SH-SY5Y (cell line): ENCODE measurements at regions not wholly inside any gene's neighbourhood (a gene's known extent, or its start where the extent isn't known, plus 50 kb on each side); places are given as distances from the start of the nearest gene placed in this dataset.

Source experiments
- GATA2 ChIP-seq: IDR thresholded peaks from 2 replicates; pipeline ENCODE4 v1.6.1; 2011; ENCODE audit warnings: mild to moderate bottlenecking, low read depth, low read length
- GATA3 ChIP-seq: IDR thresholded peaks from 2 replicates; pipeline ENCODE4 v1.6.1; 2011; ENCODE audit warnings: low read depth, mild to moderate bottlenecking, low read length, moderate library complexity

GRCh38 chr2:123451542-123451941 is 573.5 kb upstream of the CNTNAP5 start:
- TF ChIP-seq GATA2 (no peak), GATA3 (no peak)

GRCh38 chr2:123453046-123453700 is 571.9 kb upstream of the CNTNAP5 start:
- TF ChIP-seq GATA3 (no peak), GATA2 (no peak)

- TF ChIP-seq GATA3 (no peak), GATA2 (no peak)
Measured at GRCh38 chr2:123453772-123454171, 571.3 kb upstream of the CNTNAP5 start.

- no peak for TF ChIP-seq GATA3
- TF ChIP-seq GATA2: no peak
Measured at GRCh38 chr2:123456416-123456815, 568.7 kb upstream of the CNTNAP5 start.

- TF ChIP-seq GATA2: no peak
- TF ChIP-seq GATA3: no peak
Measured at GRCh38 chr2:123463886-123464285, 561.2 kb upstream of the CNTNAP5 start.

- TF ChIP-seq GATA3 (no peak), GATA2 (no peak)
Measured at GRCh38 chr2:123468071-123468470, 557.0 kb upstream of the CNTNAP5 start.

GRCh38 chr2:123481406-123481805 is 543.7 kb upstream of the CNTNAP5 start:
- TF ChIP-seq GATA2 (no peak), GATA3 (no peak)

- TF ChIP-seq GATA3: peak; percentile 81
- peak; percentile 87 for TF ChIP-seq GATA2
Measured at GRCh38 chr2:123485056-123485455, 540.0 kb upstream of the CNTNAP5 start.

GRCh38 chr2:123493687-123494086 is 531.4 kb upstream of the CNTNAP5 start:
- TF ChIP-seq GATA2 (no peak), GATA3 (no peak)

- TF ChIP-seq GATA3 (no peak), GATA2 (no peak)
Measured at GRCh38 chr2:123495241-123495640, 529.8 kb upstream of the CNTNAP5 start.

- TF ChIP-seq GATA3: no peak
- no peak for TF ChIP-seq GATA2
Measured at GRCh38 chr2:123500346-123500745, 524.7 kb upstream of the CNTNAP5 start.

- TF ChIP-seq GATA3 (no peak), GATA2 (no peak)
Measured at GRCh38 chr2:123500988-123501387, 524.1 kb upstream of the CNTNAP5 start.

GRCh38 chr2:123502931-123503330 is 522.2 kb upstream of the CNTNAP5 start:
- no peak for TF ChIP-seq GATA2
- TF ChIP-seq GATA3: no peak

- TF ChIP-seq GATA2 (peak; percentile 64), GATA3 (no peak)
Measured at GRCh38 chr2:123512547-123512946, 512.5 kb upstream of the CNTNAP5 start.

GRCh38 chr2:123513351-123513750 is 511.7 kb upstream of the CNTNAP5 start:
- TF ChIP-seq GATA3 (no peak), GATA2 (no peak)
